Inflammatory macrophage treated with lipopolysaccharide for 1 hour (primary cell): ENCODE measurements at regions not wholly inside any gene's neighbourhood (a gene's known extent, or its start where the extent isn't known, plus 50 kb on each side); places are given as distances from the start of the nearest gene placed in this dataset.
"Not testable (repeated sequence)": the region's sequence is repeated elsewhere in the genome, so short reads cannot be mapped to it uniquely, and the experiment has no call there.

Experiments used
- DNase-seq, 2 donors: peaks; one replicate each; pipeline ENCODE4 v3.0.0-alpha.2; 2020 to 2022

DNA sequence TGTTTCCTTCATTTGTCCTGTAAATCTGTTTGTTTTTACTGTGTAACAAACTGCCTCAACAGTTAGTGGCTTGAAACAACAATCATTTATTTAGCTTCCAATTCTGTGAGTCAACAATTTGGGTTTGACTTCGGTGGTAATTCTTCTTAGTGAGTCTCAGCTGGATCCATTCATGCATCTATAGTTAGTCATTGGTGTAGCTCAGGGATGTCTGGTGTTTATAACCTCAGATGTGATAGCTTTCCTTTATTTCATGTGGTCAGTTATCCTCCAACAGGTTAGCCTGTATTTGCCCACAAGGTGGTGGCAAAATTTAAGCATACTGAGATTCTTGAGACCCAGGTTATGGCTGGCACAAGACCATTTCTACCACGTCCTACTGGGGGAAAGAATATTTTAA is 1267.2 kb downstream of the RAPGEF2 start:
- DNase-seq, result no peak

GRCh38 chr4:160371446-160371845 is 1268.6 kb downstream of the RAPGEF2 start:
- DNase-seq, result no peak

- no peak for DNase-seq
Observed at GRCh38 chr4:160372390-160372789, 1269.5 kb downstream of the RAPGEF2 start.

DNA sequence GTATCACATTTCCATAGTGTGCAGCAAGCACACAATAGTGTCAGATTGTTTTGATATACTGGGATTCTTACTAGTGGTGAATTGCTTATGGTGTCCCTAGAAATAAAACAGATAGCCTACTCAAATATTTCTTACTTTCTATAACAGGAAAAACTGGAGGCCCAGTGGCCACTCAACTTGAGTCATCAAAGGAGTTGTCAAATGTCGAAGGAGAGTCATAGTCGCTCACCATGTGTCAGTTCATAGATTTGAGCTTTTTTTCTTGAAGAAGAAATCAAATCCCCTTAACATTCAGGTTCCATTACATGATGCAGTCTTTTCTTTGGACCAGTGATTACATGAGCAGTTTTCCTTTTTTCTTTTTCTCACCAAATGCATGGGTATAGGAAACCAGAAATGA is 1271.0 kb downstream of the RAPGEF2 start:
- DNase-seq, result no peak

DNA sequence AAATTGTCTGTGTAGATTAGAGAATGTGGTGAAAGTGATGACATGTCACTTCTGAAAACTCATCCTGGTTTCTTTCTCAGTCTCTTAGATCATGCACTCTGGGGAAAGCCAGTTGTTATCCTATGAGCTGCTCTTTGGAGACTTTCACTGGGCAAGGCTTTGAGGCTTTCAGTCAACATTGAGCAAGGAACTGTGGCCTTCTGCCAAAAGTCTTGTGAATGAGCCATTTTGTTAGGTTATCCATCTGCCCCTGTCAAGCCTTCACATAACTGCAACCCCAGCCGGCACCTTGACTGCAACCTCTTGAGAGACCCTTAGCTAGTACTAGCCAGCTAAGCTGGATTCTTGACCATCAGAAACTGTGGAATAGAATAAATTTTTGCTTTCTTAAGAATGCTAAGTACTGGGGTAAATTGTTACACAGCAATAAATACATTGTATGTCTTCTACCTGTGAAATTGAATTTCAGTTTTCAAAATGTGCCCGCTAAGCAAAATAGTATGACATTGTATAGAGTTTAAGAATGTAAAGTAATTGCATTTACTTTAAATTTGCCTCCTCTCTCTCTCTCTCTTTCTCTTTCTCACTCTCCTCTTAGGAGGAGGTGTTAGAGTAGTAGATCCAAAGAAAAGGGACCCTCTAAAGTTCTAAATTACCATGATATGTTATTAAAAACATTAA is 1273.0 kb downstream of the RAPGEF2 start:
- no peak for DNase-seq

DNA sequence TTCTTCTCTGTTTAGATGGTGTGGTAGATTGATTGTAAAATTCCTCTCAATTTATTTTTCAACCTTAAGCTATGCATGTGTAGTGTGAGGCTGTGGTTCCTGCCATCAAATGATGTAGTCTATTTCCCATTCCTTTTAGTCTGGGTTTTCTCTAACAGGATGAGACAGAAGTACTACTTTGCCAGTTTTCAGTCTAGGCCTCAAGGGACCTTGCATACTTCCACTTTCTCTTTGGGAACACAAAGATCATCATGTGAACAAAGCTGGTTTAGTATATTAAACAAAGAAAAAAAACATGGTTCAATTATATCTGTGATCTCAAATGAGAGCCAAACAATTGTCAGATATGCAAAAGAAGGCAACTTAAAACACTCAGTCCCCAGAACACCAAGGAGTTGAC is 1284.0 kb downstream of the RAPGEF2 start:
- DNase-seq, result no peak

GRCh38 chr4:160399826-160400225 is 1296.9 kb downstream of the RAPGEF2 start:
- DNase-seq, result no peak

GRCh38 chr4:160403081-160403480 is 1300.2 kb downstream of the RAPGEF2 start:
- DNase-seq, result no peak

GRCh38 chr4:160406263-160406825 is 1303.5 kb downstream of the RAPGEF2 start:
- DNase-seq, result no peak

GRCh38 chr4:160414496-160414895 is 1311.6 kb downstream of the RAPGEF2 start:
- no peak for DNase-seq

GRCh38 chr4:160423879-160424451 is 1321.1 kb downstream of the RAPGEF2 start:
- DNase-seq, result no peak

- no peak for DNase-seq
Observed at GRCh38 chr4:160426233-160426632, 1323.4 kb downstream of the RAPGEF2 start.

- no peak for DNase-seq
Observed at GRCh38 chr4:160450876-160451275, 1348.0 kb downstream of the RAPGEF2 start.

GRCh38 chr4:160481696-160482690 is 1379.1 kb downstream of the RAPGEF2 start:
- DNase-seq, result not testable (repeated sequence)

GRCh38 chr4:160485071-160485687 is 1382.3 kb downstream of the RAPGEF2 start:
- DNase-seq, result no peak

- DNase-seq, result no peak
Observed at GRCh38 chr4:160492181-160492580, 1389.3 kb downstream of the RAPGEF2 start.

DNA sequence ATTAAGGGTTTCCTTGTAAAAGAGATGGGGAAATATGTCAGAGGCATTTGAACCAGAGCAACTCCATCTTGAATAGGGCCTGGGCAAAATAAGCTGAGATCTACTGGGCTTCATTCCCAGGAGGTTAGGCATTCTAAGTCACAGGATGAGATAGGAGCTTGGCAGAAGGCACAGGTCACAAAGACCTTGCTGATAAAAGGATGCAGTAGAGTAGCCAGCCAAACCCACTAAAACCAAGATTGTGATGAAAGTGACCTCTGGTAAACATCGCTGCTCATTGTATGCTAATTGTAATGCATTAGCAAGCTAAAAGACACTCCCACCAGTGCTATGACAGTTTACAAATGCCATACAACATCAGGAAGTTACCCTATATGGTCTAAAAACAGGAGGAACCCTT is 1390.3 kb downstream of the RAPGEF2 start:
- DNase-seq, result no peak

- DNase-seq, result no peak
Observed at GRCh38 chr4:160495356-160495755, 1392.5 kb downstream of the RAPGEF2 start.

DNA sequence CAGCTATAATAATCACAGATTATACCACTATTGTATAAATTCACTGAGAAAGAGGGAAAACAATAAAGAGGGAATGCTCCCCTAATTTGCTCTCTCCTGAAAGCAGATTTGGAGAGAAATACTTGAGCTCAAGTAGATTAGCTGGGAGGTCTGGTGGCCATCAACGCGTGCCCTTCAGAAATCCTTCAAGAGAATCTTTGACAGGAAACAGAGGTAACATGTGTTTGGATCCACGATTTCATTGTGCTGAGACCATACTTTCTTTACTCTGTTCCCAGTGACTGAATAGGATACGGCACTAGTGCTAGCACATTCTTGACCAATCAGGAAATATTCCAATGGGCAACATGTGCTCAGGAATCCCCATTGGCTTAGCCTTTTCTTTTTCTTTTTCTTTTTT is 1395.3 kb downstream of the RAPGEF2 start:
- no peak for DNase-seq

GRCh38 chr4:160505724-160506123 is 1402.8 kb downstream of the RAPGEF2 start:
- no peak for DNase-seq

DNA sequence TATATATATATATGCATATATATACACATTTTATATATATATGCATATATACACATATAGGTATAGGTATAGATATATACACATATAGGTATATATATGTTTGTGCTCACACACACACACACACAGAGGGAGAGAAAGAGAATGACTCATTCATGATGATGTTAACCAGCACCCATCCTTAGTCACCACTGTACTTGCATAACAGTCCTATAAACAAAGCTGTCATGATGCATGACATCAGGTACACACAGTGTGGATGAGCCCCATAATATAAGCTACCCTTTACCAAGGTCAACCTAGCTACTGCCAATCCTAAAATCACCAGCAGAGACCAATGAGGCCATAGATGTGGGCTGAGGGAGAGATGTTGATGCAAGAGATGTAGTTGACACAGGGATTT is 1408.0 kb downstream of the RAPGEF2 start:
- DNase-seq, result no peak

DNA sequence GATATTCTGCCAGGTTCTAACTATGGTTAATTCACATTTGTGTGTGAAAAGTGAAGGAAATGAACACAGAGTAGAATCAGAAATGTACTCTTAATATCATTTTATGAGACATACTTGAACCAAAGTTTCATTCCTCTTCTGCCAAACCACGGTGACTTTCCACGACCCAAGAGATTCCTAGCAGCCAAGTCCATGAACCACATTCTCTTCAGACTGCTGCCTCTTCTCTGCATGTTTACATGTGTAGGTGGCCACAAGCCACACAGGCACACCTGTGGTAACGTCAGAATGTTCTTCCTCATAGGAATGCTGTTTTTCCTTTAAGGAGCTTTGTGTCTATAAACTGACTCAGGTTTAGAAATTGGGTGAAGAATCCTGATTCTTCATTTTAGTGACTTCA is 1411.2 kb downstream of the RAPGEF2 start:
- DNase-seq, result no peak

- no peak for DNase-seq
Observed at GRCh38 chr4:160523231-160523630, 1420.4 kb downstream of the RAPGEF2 start.
